Activated T-cell treated with anti-CD3 and anti-CD28 coated beads, Interleukin-2, amount 50 U/mL, for 72 hours (primary cell): ENCODE measurements at regions not wholly inside any gene's neighbourhood (a gene's known extent, or its start where the extent isn't known, plus 50 kb on each side); places are given as distances from the start of the nearest gene placed in this dataset.

Experiments
- ATAC-seq, 2 donors: fragments of 150-1000 bp; cut with Tn5 transposase; replicated peaks in 1 of 2; 2 replicates each; pipeline ENCODE4 v1.10.0; 2021; ENCODE audit warnings: moderate library complexity in 2 of 2, mild to moderate bottlenecking in 1 of 2
- DNase-seq, 2 donors: peaks; one replicate each; pipeline ENCODE4 v3.0.0; 2021 to 2022; ENCODE audit warnings: mixed read lengths in 1 of 2
- H3K27ac Mint-ChIP-seq: one replicate; pipeline ENCODE4 v1.8.0; 2022; ENCODE audit warnings: mild to moderate bottlenecking, moderate library complexity, mixed read lengths
- H3K27me3 Mint-ChIP-seq: one replicate; pipeline ENCODE4 v1.8.0; 2022; ENCODE audit warnings: low read depth, mixed read lengths
- H3K36me3 Mint-ChIP-seq, 2 donors: one replicate each; pipeline ENCODE4 v1.8.0; 2022; ENCODE audit warnings: mixed read lengths in 2 of 2, mild to moderate bottlenecking in 1 of 2; ENCODE audit not compliant: insufficient read depth in 2 of 2
- H3K4me1 Mint-ChIP-seq: one replicate; pipeline ENCODE4 v1.8.0; 2022; ENCODE audit warnings: low read depth, mixed read lengths
- H3K4me3 Mint-ChIP-seq, 2 donors: one replicate each; pipeline ENCODE4 v1.8.0; 2022; ENCODE audit warnings: mild to moderate bottlenecking in 2 of 2, mixed read lengths in 2 of 2, moderate library complexity in 2 of 2
- H3K9me3 Mint-ChIP-seq, 2 donors: one replicate each; pipeline ENCODE4 v1.8.0; 2022; ENCODE audit warnings: mixed read lengths in 2 of 2

- H3K36me3 Mint-ChIP-seq, result no peaks in the 10 kb centered on the region
- peaks cover 3 to 5% of the 10 kb centered on the region in 2 donors for H3K9me3 Mint-ChIP-seq
- H3K27me3 Mint-ChIP-seq, result peaks cover 4% of the 10 kb centered on the region
- ATAC-seq (no peak), DNase-seq (no peak)
- H3K4me1 Mint-ChIP-seq, result peaks cover 6% of the 10 kb centered on the region
- H3K4me3 Mint-ChIP-seq, result no peak overlapping the region
- no peak overlapping the region for H3K27ac Mint-ChIP-seq
Observed at GRCh38 chr10:90174531-90174930, 473.1 kb downstream of the KIF20B start.

GRCh38 chr10:90175161-90175681, 473.8 kb downstream of the KIF20B start:
- H3K36me3 Mint-ChIP-seq, result no peaks in the 10 kb centered on the region
- ATAC-seq (no peak), DNase-seq (no peak)
- no peak overlapping the region for H3K27ac Mint-ChIP-seq
- peaks cover 2 to 3% of the 10 kb centered on the region in 2 donors for H3K9me3 Mint-ChIP-seq
- H3K27me3 Mint-ChIP-seq, result peaks cover 4% of the 10 kb centered on the region
- H3K4me1 Mint-ChIP-seq, result peaks cover 6% of the 10 kb centered on the region
- H3K4me3 Mint-ChIP-seq, result no peak overlapping the region

GRCh38 chr10:90179696-90180407, 478.5 kb downstream of the KIF20B start:
- Mint-ChIP-seq H3K4me1 (no peaks in the 10 kb centered on the region), H3K9me3 (peaks cover 0 to 3% of the 10 kb centered on the region in 2 donors), H3K4me3 (no peak overlapping the region), H3K36me3 (no peaks in the 10 kb centered on the region), H3K27me3 (no peaks in the 10 kb centered on the region), H3K27ac (no peak overlapping the region)
- ATAC-seq, result no peak
- DNase-seq, result no peak

GRCh38 chr10:90180886-90181691, 479.7 kb downstream of the KIF20B start:
- Mint-ChIP-seq H3K4me1 (no peaks in the 10 kb centered on the region), H3K27me3 (no peaks in the 10 kb centered on the region), H3K27ac (no peak overlapping the region), H3K36me3 (no peaks in the 10 kb centered on the region), H3K4me3 (no peak overlapping the region), H3K9me3 (peaks cover 0 to 3% of the 10 kb centered on the region in 2 donors)
- DNase-seq, result no peak
- ATAC-seq, result no peak

- ATAC-seq, result no peak
- Mint-ChIP-seq H3K4me3 (no peak overlapping the region), H3K4me1 (no peaks in the 10 kb centered on the region), H3K27me3 (peaks cover 10% of the 10 kb centered on the region), H3K27ac (no peak overlapping the region), H3K36me3 (no peaks in the 10 kb centered on the region), H3K9me3 (no peaks in the 10 kb centered on the region)
- no peak for DNase-seq
Observed at GRCh38 chr10:90192825-90193224, 491.4 kb downstream of the KIF20B start.

GRCh38 chr10:90193240-90193985, 492.0 kb downstream of the KIF20B start:
- no peak for DNase-seq
- Mint-ChIP-seq H3K4me1 (no peaks in the 10 kb centered on the region), H3K27ac (no peak overlapping the region), H3K9me3 (no peaks in the 10 kb centered on the region), H3K36me3 (no peaks in the 10 kb centered on the region), H3K4me3 (no peak overlapping the region), H3K27me3 (peaks cover 10% of the 10 kb centered on the region)
- no peak for ATAC-seq

GRCh38 chr10:90195288-90195840, 494.0 kb downstream of the KIF20B start:
- no peak overlapping the region for H3K4me3 Mint-ChIP-seq

GRCh38 chr10:90197766-90198165, 496.4 kb downstream of the KIF20B start:
- Mint-ChIP-seq H3K36me3 (no peaks in the 10 kb centered on the region), H3K27ac (no peak overlapping the region), H3K27me3 (peaks cover 10% of the 10 kb centered on the region), H3K9me3 (no peaks in the 10 kb centered on the region), H3K4me3 (no peak overlapping the region), H3K4me1 (no peaks in the 10 kb centered on the region)
- ATAC-seq (no peak), DNase-seq (no peak)

More at GRCh38 chr10:90195288-90195840, 494.0 kb downstream of the KIF20B start:
- DNase-seq (no peak), ATAC-seq (no peak)
- Mint-ChIP-seq H3K4me1 (no peaks in the 10 kb centered on the region), H3K27ac (no peak overlapping the region), H3K36me3 (no peaks in the 10 kb centered on the region), H3K9me3 (no peaks in the 10 kb centered on the region), H3K27me3 (peaks cover 10% of the 10 kb centered on the region)

- ATAC-seq (no peak), DNase-seq (no peak)
- no peaks in the 10 kb centered on the region for H3K9me3 Mint-ChIP-seq
- no peaks in the 10 kb centered on the region for H3K4me1 Mint-ChIP-seq
- H3K27me3 Mint-ChIP-seq, result peaks cover 10% of the 10 kb centered on the region
- no peaks in the 10 kb centered on the region for H3K36me3 Mint-ChIP-seq
- H3K4me3 Mint-ChIP-seq, result no peak overlapping the region
- no peak overlapping the region for H3K27ac Mint-ChIP-seq
Observed at GRCh38 chr10:90199093-90199492, 497.7 kb downstream of the KIF20B start.

- Mint-ChIP-seq H3K27me3 (peaks cover 10% of the 10 kb centered on the region), H3K4me1 (no peaks in the 10 kb centered on the region), H3K27ac (no peak overlapping the region), H3K9me3 (no peaks in the 10 kb centered on the region), H3K4me3 (no peak overlapping the region), H3K36me3 (no peaks in the 10 kb centered on the region)
- DNase-seq (no peak), ATAC-seq (no peak)
Observed at GRCh38 chr10:90199513-90199912, 498.1 kb downstream of the KIF20B start.

GRCh38 chr10:90204131-90204955, 503.0 kb downstream of the KIF20B start:
- Mint-ChIP-seq H3K27ac (no peak overlapping the region), H3K9me3 (no peaks in the 10 kb centered on the region), H3K4me1 (no peaks in the 10 kb centered on the region), H3K27me3 (peaks cover 3% of the 10 kb centered on the region), H3K4me3 (no peak overlapping the region), H3K36me3 (no peaks in the 10 kb centered on the region)
- ATAC-seq (no peak), DNase-seq (no peak)

GRCh38 chr10:90204956-90205314, 503.5 kb downstream of the KIF20B start:
- H3K4me3 Mint-ChIP-seq, result no peak overlapping the region
- no peak overlapping the region for H3K27ac Mint-ChIP-seq
- H3K9me3 Mint-ChIP-seq, result no peaks in the 10 kb centered on the region
- DNase-seq (no peak), ATAC-seq (no peak)
- H3K4me1 Mint-ChIP-seq, result no peaks in the 10 kb centered on the region
- H3K36me3 Mint-ChIP-seq, result no peaks in the 10 kb centered on the region
- H3K27me3 Mint-ChIP-seq, result peaks cover 9% of the 10 kb centered on the region
